ENCODE measurements at regions not wholly inside any gene's neighbourhood (a gene's known extent, or its start where the extent isn't known, plus 50 kb on each side); places are given as distances from the start of the nearest gene placed in this dataset.

DNA sequence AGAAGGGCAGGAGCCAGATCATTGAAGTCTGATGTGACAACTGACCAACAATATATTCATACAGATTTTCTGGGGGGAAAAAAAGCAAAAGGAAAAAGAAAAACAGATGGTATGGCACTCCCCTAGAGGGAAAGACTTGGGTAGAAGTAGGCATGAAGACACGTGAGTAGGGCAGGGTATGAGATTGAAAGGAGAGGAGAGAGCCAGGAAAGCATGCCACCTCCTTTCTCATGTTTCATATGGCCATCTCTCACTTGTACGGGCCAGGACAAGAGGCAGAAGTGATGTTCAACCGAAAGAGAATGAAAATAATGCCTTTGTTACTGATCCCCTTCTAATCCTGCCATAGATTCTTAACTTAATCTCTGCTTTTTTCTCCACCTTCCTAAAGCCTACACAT lies 139.0 kb upstream of the ACTBL2 start:
- Histone ChIP-seq H3K4me3 (replicated peaks; ENCODE audit: insufficient read depth, low read length) (no peak overlapping the region), H3K27me3 (ENCODE audit: insufficient read depth, poor library complexity, severe bottlenecking) (no peaks in the 10 kb centered on the region), H3K27ac (replicated peaks) (no peak overlapping the region)
- TF ChIP-seq, protein P1, sequence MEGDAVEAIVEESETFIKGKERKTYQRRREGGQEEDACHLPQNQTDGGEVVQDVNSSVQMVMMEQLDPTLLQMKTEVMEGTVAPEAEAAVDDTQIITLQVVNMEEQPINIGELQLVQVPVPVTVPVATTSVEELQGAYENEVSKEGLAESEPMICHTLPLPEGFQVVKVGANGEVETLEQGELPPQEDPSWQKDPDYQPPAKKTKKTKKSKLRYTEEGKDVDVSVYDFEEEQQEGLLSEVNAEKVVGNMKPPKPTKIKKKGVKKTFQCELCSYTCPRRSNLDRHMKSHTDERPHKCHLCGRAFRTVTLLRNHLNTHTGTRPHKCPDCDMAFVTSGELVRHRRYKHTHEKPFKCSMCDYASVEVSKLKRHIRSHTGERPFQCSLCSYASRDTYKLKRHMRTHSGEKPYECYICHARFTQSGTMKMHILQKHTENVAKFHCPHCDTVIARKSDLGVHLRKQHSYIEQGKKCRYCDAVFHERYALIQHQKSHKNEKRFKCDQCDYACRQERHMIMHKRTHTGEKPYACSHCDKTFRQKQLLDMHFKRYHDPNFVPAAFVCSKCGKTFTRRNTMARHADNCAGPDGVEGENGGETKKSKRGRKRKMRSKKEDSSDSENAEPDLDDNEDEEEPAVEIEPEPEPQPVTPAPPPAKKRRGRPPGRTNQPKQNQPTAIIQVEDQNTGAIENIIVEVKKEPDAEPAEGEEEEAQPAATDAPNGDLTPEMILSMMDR (IDR thresholded peaks at IDR 0.05; ENCODE audit: insufficient read depth, low read length), result no peak
- no peak for TF ChIP-seq SPI1 (IDR thresholded peaks at IDR 0.05; ENCODE audit: borderline replicate concordance, low read depth)
- TF ChIP-seq POLR2AphosphoS5 (IDR thresholded peaks at IDR 0.05; ENCODE audit: low read depth), result no peak
- no peak for TF ChIP-seq GABPA (IDR thresholded peaks at IDR 0.05; ENCODE audit: low read depth)
- TF ChIP-seq, protein P2, sequence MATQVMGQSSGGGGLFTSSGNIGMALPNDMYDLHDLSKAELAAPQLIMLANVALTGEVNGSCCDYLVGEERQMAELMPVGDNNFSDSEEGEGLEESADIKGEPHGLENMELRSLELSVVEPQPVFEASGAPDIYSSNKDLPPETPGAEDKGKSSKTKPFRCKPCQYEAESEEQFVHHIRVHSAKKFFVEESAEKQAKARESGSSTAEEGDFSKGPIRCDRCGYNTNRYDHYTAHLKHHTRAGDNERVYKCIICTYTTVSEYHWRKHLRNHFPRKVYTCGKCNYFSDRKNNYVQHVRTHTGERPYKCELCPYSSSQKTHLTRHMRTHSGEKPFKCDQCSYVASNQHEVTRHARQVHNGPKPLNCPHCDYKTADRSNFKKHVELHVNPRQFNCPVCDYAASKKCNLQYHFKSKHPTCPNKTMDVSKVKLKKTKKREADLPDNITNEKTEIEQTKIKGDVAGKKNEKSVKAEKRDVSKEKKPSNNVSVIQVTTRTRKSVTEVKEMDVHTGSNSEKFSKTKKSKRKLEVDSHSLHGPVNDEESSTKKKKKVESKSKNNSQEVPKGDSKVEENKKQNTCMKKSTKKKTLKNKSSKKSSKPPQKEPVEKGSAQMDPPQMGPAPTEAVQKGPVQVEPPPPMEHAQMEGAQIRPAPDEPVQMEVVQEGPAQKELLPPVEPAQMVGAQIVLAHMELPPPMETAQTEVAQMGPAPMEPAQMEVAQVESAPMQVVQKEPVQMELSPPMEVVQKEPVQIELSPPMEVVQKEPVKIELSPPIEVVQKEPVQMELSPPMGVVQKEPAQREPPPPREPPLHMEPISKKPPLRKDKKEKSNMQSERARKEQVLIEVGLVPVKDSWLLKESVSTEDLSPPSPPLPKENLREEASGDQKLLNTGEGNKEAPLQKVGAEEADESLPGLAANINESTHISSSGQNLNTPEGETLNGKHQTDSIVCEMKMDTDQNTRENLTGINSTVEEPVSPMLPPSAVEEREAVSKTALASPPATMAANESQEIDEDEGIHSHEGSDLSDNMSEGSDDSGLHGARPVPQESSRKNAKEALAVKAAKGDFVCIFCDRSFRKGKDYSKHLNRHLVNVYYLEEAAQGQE (IDR thresholded peaks at IDR 0.05; ENCODE audit: insufficient replicate concordance, low read depth), result no peak
- DNase-seq (ENCODE audit: low read depth in 1 of 2, low spot score in 1 of 2), result no peak

DNA sequence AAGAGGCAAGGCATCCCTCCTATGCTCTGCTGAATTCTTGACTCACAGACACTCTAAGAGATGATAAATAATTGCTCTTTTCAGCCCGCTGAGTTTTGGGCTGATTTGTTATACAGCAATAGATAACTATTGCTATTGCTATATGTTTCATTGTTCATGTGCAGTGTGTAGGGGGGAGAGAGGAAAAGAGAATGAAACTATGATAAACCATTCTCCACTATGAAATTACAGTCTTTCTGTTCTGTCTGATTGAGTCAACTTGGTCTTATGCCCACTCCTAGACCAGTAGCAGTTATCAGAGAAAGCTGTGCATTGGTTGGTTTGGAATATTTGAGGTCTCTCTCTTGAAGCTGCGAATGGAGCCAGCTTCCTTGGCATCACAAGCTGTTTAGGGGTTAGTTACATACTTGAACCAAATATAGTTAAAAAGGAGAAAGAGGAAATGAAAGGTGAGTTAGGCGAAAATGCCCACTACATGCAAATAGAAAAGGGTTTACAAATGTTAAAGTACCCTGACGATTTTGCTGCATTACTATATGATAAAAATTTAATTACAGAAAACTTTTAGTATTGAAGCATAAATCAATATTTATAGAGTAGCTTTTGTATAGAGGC lies 136.3 kb upstream of the ACTBL2 start:
- Histone ChIP-seq H3K4me3 (replicated peaks; ENCODE audit: insufficient read depth, low read length) (no peak overlapping the region), H3K27ac (replicated peaks) (no peak overlapping the region), H3K27me3 (ENCODE audit: insufficient read depth, poor library complexity, severe bottlenecking) (no peaks in the 10 kb centered on the region)
- DNase-seq (ENCODE audit: low read depth in 1 of 2, low spot score in 1 of 2), result no peak
- TF ChIP-seq, protein P1 (IDR thresholded peaks at IDR 0.05; ENCODE audit: insufficient read depth, low read length), result no peak
- TF ChIP-seq, protein P2 (IDR thresholded peaks at IDR 0.05; ENCODE audit: insufficient replicate concordance, low read depth), result no peak
- no peak for TF ChIP-seq GABPA (IDR thresholded peaks at IDR 0.05; ENCODE audit: low read depth)
- TF ChIP-seq POLR2AphosphoS5 (IDR thresholded peaks at IDR 0.05; ENCODE audit: low read depth), result no peak
- TF ChIP-seq SPI1 (IDR thresholded peaks at IDR 0.05; ENCODE audit: borderline replicate concordance, low read depth), result no peak

DNA sequence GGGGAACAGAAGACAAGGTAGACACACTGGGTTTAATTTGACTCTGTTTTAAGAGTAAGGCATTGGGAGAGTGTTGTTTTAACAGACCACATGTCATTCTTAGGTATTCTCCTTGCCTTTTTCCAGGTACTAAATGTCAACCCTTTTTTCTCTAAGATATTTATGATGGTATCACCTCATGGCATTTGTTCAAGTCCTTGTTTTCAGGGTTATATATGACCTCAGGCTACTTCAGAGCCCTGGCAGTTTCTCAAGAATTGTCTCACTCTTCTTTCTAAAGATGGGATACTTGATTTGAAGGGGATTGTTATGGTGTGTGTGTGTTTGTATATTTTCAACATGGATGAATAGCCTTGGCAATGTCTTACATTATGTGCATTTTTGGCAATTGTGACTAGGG lies 131.1 kb upstream of the ACTBL2 start:
- TF ChIP-seq SPI1 (IDR thresholded peaks at IDR 0.05; ENCODE audit: borderline replicate concordance, low read depth), result no peak
- TF ChIP-seq, protein P2 (IDR thresholded peaks at IDR 0.05; ENCODE audit: insufficient replicate concordance, low read depth), result no peak
- TF ChIP-seq, protein P1 (IDR thresholded peaks at IDR 0.05; ENCODE audit: insufficient read depth, low read length), result no peak
- no peak for TF ChIP-seq POLR2AphosphoS5 (IDR thresholded peaks at IDR 0.05; ENCODE audit: low read depth)
- no peak for TF ChIP-seq GABPA (IDR thresholded peaks at IDR 0.05; ENCODE audit: low read depth)
- Histone ChIP-seq H3K27ac (replicated peaks) (no peak overlapping the region), H3K27me3 (ENCODE audit: insufficient read depth, poor library complexity, severe bottlenecking) (no peaks in the 10 kb centered on the region), H3K4me3 (replicated peaks; ENCODE audit: insufficient read depth, low read length) (no peak overlapping the region)
- no peak for DNase-seq (ENCODE audit: low read depth in 1 of 2, low spot score in 1 of 2)
